ENCODE measurements at regions not wholly inside any gene's neighbourhood (a gene's known extent, or its start where the extent isn't known, plus 50 kb on each side); places are given as distances from the start of the nearest gene placed in this dataset.

DNA sequence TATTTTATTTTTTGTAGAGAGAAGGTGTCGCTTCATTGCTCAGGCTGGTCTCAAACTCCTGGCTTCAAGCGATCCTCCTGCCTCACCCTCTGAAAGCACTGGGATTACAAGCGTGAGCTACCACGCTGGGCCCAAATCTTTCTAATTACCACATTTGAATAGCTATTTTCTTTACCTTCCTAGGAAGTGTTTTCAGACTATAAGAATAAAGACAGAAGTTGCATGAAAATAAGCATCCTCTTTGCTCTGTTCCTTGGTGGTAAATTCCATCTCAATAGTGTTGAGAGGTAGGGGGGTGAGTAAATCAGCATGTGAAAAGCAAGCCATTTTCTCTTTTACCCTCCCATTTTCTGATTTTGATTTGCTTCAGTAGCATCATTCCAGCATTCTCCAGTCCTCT is 122.4 kb downstream of the LARP7 start:
- DNase-seq (no peak), ATAC-seq (ENCODE audit: low FRiP score) (no peak)
- Histone ChIP-seq H3K4me3 (ENCODE audit: low read length in 2 of 2) (no peak overlapping the region), H3K4me1 (ENCODE audit: control insufficient read depth in 1 of 2, insufficient read depth in 2 of 2, low read length in 2 of 2) (no peaks in the 10 kb centered on the region), H3K9me3 (ENCODE audit: control insufficient read depth, low read length) (no peaks in the 10 kb centered on the region), H3K27ac (ENCODE audit: low read depth in 1 of 2, low read length in 2 of 2) (no peak overlapping the region), H3K36me3 (ENCODE audit: control insufficient read depth in 1 of 2, insufficient read depth in 2 of 2, low read length in 1 of 2) (no peaks in the 10 kb centered on the region), H3K27me3 (ENCODE audit: control insufficient read depth in 1 of 2, insufficient read depth in 2 of 2, low read length in 1 of 2) (no peaks in the 10 kb centered on the region)
- 55 to 59% methylated on average over 4 of the region's 4 CpGs for WGBS, 2 donors
- intact Hi-C loops (cut with DNase I): no loop called here

DNA sequence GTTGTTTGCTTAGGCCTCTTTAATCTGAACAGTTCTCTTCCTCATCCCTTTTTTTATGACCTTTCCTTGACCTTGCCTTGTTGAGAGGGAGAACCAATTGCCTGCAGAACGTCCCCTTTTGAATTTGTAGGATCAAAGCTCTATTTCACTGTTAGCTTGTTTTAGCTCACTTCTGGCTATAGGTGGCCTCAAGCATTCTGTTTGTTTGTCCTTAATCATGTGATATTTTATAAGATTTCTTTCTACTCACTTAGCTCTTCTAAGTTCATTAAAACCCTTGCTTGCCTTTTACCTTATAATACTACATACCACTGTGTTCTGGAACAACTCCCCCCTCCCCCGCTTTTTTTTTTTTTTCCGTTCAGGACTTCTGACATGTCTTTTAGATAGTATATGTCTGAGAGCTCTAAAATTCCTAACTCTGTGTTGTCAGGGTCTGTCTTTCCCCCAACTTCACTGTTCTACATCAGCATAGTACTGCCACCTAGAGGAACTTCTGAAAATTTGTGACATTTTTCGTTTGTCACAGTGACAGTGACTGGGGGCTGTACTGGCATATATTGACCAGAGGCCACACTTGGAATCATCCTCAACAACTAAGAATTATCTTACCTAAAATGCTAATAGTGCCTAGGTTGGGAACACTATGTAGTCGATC is 128.5 kb downstream of the LARP7 start:
- H3K36me3 ChIP-seq (ENCODE audit: control insufficient read depth in 1 of 2, insufficient read depth in 2 of 2, low read length in 1 of 2): no peaks in the 10 kb centered on the region
- no peaks in the 10 kb centered on the region for H3K9me3 ChIP-seq (ENCODE audit: control insufficient read depth, low read length)
- 15 to 23% methylated on average over 5 of the region's 5 CpGs for WGBS, 2 donors
- intact Hi-C loops (cut with DNase I): loop anchor here (2.0 to 10.0 kb wide), 3 partner anchors 133 to 441 kb away; no protein-coding TSS in a partner anchor
- DNase-seq (no peak), ATAC-seq (ENCODE audit: low FRiP score) (no peak)
- H3K4me3 ChIP-seq (ENCODE audit: low read length in 2 of 2): no peak overlapping the region
- H3K4me1 ChIP-seq (ENCODE audit: control insufficient read depth in 1 of 2, insufficient read depth in 2 of 2, low read length in 2 of 2): no peaks in the 10 kb centered on the region
- H3K27me3 ChIP-seq (ENCODE audit: control insufficient read depth in 1 of 2, insufficient read depth in 2 of 2, low read length in 1 of 2): no peaks in the 10 kb centered on the region
- no peak overlapping the region for H3K27ac ChIP-seq (ENCODE audit: low read depth in 1 of 2, low read length in 2 of 2)

DNA sequence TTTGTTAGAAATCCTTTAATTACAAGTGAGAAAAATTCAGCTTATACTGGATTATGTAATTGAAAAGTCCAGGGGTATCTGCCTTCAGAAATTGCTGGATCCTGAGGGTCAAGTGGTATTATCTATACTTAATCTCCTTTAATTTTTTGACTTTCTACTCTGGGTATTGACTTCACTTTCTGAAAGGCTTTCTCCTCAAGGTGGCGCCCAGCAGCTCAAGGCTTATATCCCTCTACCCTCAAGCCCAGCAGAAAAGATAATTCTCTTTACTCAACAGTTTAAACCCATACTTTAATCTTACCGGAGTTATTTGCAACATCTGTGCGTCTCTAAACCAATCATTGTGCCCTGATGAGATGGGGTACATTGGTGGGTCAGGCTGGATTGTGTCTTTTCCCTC is 129.5 kb downstream of the LARP7 start:
- ATAC-seq (ENCODE audit: low FRiP score) (no peak), DNase-seq (no peak)
- WGBS, 2 donors: 42 to 49% methylated on average over 3 of the region's 3 CpGs
- H3K36me3 ChIP-seq (ENCODE audit: control insufficient read depth in 1 of 2, insufficient read depth in 2 of 2, low read length in 1 of 2): no peaks in the 10 kb centered on the region
- no peaks in the 10 kb centered on the region for H3K27me3 ChIP-seq (ENCODE audit: control insufficient read depth in 1 of 2, insufficient read depth in 2 of 2, low read length in 1 of 2)
- intact Hi-C loops (cut with DNase I): loop anchor here in 1 of 2 donors (5.0 to 10.0 kb wide), 2 partner anchors 171 to 442 kb away; no protein-coding TSS in a partner anchor
- H3K9me3 ChIP-seq (ENCODE audit: control insufficient read depth, low read length): no peaks in the 10 kb centered on the region
- no peak overlapping the region for H3K27ac ChIP-seq (ENCODE audit: low read depth in 1 of 2, low read length in 2 of 2)
- H3K4me1 ChIP-seq (ENCODE audit: control insufficient read depth in 1 of 2, insufficient read depth in 2 of 2, low read length in 2 of 2): no peaks in the 10 kb centered on the region
- H3K4me3 ChIP-seq (ENCODE audit: low read length in 2 of 2): no peak overlapping the region

DNA sequence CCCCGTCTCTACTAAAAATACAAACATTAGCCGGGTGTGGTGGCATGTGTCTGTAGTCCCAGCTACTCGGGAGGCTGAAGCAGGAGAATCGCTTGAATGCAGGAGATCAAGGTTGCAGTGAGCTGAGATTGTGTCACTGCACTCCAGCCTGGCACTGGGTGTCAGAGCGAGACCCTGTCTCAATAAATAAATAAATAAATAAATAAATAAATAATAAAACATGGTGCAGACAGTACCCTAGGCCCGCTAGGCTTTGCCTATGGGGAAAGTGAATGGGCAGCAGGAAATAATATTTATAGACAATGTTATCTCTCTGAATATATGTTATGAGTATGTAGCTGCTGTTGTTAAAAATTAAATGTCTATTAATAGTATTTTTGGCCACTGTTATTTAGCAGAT is 130.4 kb downstream of the LARP7 start:
- DNase-seq: no peak
- ATAC-seq (ENCODE audit: low FRiP score): no peak
- 81 to 88% methylated on average over 6 of the region's 6 CpGs for WGBS, 2 donors
- Histone ChIP-seq H3K27ac (ENCODE audit: low read depth in 1 of 2, low read length in 2 of 2) (no peak overlapping the region), H3K36me3 (ENCODE audit: control insufficient read depth in 1 of 2, insufficient read depth in 2 of 2, low read length in 1 of 2) (no peaks in the 10 kb centered on the region), H3K27me3 (ENCODE audit: control insufficient read depth in 1 of 2, insufficient read depth in 2 of 2, low read length in 1 of 2) (no peaks in the 10 kb centered on the region), H3K4me1 (ENCODE audit: control insufficient read depth in 1 of 2, insufficient read depth in 2 of 2, low read length in 2 of 2) (no peaks in the 10 kb centered on the region), H3K4me3 (ENCODE audit: low read length in 2 of 2) (no peak overlapping the region), H3K9me3 (ENCODE audit: control insufficient read depth, low read length) (no peaks in the 10 kb centered on the region)
- intact Hi-C loops (cut with DNase I): loop anchor here in 1 of 2 donors (5.0 to 10.0 kb wide), 2 partner anchors 170 to 443 kb away; no protein-coding TSS in a partner anchor

DNA sequence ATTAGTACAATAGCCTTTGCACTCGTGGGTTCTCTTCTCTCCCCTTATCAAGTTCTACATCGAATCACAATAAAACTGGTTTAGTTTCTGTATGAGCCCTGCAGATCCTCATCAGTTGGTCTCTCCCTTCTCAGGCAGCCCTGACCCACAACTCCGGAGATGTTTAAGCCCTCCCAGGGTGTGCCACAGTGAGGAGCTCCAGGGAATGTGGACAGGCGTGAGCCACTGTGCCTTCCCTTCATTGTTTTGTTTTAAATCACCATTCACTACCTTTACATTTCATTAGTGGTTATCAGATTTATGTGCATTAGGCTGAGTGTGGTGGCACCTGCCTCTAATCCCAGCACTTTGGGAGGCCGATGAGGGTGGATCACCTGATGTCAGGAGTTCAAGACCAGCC is 133.2 kb downstream of the LARP7 start:
- intact Hi-C loops (cut with DNase I): no loop called here
- no peak for DNase-seq

DNA sequence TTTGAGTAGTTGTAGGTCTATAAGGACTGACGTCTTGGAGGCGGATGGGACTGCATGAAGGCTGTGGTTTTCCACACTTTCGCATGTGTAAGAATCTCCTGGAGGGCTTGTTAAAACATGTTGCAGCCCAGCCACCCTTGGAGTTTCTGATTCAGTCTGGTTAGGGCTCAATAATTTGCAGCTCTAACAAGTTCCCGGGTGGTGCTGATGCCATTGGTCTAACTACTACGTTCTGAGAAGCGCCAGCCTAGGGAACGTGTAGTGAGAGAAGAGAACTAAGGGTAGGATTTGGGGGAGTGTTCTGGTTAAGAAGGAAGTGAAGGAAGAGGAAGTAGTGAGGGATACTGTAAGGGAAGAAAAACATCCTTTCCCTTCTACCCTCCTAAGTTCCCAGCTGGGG is 138.9 kb downstream of the LARP7 start:
- H3K27ac ChIP-seq (ENCODE audit: low read depth in 1 of 2, low read length in 2 of 2): no peak overlapping the region
- ATAC-seq (ENCODE audit: low FRiP score) (no peak), DNase-seq (no peak)
- no peaks in the 10 kb centered on the region for H3K4me1 ChIP-seq (ENCODE audit: control insufficient read depth in 1 of 2, insufficient read depth in 2 of 2, low read length in 2 of 2)
- no peaks in the 10 kb centered on the region for H3K36me3 ChIP-seq (ENCODE audit: control insufficient read depth in 1 of 2, insufficient read depth in 2 of 2, low read length in 1 of 2)
- H3K4me3 ChIP-seq (ENCODE audit: low read length in 2 of 2): no peak overlapping the region
- H3K9me3 ChIP-seq (ENCODE audit: control insufficient read depth, low read length): no peaks in the 10 kb centered on the region
- intact Hi-C loops (cut with DNase I): no loop called here
- no peaks in the 10 kb centered on the region for H3K27me3 ChIP-seq (ENCODE audit: control insufficient read depth in 1 of 2, insufficient read depth in 2 of 2, low read length in 1 of 2)
- 85 to 86% methylated on average over 7 of the region's 7 CpGs for WGBS, 2 donors

More for the DNA sequence above, 133.2 kb downstream of the LARP7 start:
- Histone ChIP-seq H3K36me3 (ENCODE audit: control insufficient read depth in 1 of 2, insufficient read depth in 2 of 2, low read length in 1 of 2) (no peaks in the 10 kb centered on the region), H3K4me3 (ENCODE audit: low read length in 2 of 2) (no peak overlapping the region), H3K27ac (ENCODE audit: low read depth in 1 of 2, low read length in 2 of 2) (no peak overlapping the region), H3K4me1 (ENCODE audit: control insufficient read depth in 1 of 2, insufficient read depth in 2 of 2, low read length in 2 of 2) (no peaks in the 10 kb centered on the region), H3K27me3 (ENCODE audit: control insufficient read depth in 1 of 2, insufficient read depth in 2 of 2, low read length in 1 of 2) (no peaks in the 10 kb centered on the region), H3K9me3 (ENCODE audit: control insufficient read depth, low read length) (no peaks in the 10 kb centered on the region)
- ATAC-seq (ENCODE audit: low FRiP score): no peak
- WGBS, 2 donors: 77 to 79% methylated on average over 5 of the region's 5 CpGs

DNA sequence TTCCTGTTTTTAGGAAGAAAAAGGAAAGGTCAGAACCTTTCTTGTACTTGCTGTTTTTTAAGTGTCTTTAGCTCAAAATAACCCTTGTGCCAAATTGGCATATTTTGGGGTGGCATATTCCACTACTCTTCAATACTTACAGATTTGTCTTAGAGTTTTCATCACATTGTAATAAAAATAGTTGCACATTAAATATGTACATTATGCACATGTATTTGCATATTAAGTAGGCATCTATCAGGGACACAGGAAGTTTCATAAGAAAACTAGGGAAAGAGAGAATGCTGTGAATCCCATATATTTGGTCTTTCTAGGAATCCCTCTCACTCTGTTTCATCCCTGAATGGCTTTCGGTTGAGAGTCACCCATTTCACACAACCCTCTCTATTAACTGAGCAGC is 139.6 kb downstream of the LARP7 start:
- H3K4me1 ChIP-seq (ENCODE audit: control insufficient read depth in 1 of 2, insufficient read depth in 2 of 2, low read length in 2 of 2): no peaks in the 10 kb centered on the region
- DNase-seq (no peak), ATAC-seq (ENCODE audit: low FRiP score) (no peak)
- 89 to 95% methylated on average over 1 of the region's 1 CpG for WGBS, 2 donors
- H3K27me3 ChIP-seq (ENCODE audit: control insufficient read depth in 1 of 2, insufficient read depth in 2 of 2, low read length in 1 of 2): no peaks in the 10 kb centered on the region
- H3K36me3 ChIP-seq (ENCODE audit: control insufficient read depth in 1 of 2, insufficient read depth in 2 of 2, low read length in 1 of 2): no peaks in the 10 kb centered on the region
- no peak overlapping the region for H3K27ac ChIP-seq (ENCODE audit: low read depth in 1 of 2, low read length in 2 of 2)
- intact Hi-C loops (cut with DNase I): no loop called here
- no peak overlapping the region for H3K4me3 ChIP-seq (ENCODE audit: low read length in 2 of 2)
- no peaks in the 10 kb centered on the region for H3K9me3 ChIP-seq (ENCODE audit: control insufficient read depth, low read length)

DNA sequence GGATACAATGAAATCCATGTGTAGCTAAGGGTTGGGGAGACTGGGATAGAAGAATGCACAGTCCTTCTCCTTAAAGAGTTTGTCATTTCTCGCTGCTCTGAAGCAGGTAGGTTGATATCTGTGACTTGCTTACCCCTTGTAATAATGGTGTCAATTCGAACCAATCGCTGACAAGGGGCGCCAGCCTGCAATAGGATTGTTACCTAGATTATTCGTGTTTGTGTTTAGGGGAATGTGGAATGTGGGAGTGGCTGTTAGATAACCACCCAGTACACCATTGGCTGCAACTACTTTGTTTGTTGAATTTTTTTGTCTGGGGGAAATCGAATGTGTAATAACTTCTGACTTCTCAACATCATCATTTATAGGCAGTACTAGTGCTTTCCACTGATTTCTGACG is 141.6 kb downstream of the LARP7 start:
- DNase-seq: no peak
- no peaks in the 10 kb centered on the region for H3K27me3 ChIP-seq (ENCODE audit: control insufficient read depth in 1 of 2, insufficient read depth in 2 of 2, low read length in 1 of 2)
- H3K36me3 ChIP-seq (ENCODE audit: control insufficient read depth in 1 of 2, insufficient read depth in 2 of 2, low read length in 1 of 2): no peaks in the 10 kb centered on the region
- H3K4me3 ChIP-seq (ENCODE audit: low read length in 2 of 2): no peak overlapping the region
- H3K9me3 ChIP-seq (ENCODE audit: control insufficient read depth, low read length): no peaks in the 10 kb centered on the region
- intact Hi-C loops (cut with DNase I): no loop called here
- H3K27ac ChIP-seq (ENCODE audit: low read depth in 1 of 2, low read length in 2 of 2): no peak overlapping the region
- 83 to 89% methylated on average over 7 of the region's 7 CpGs for WGBS, 2 donors
- no peak for ATAC-seq (ENCODE audit: low FRiP score)
- H3K4me1 ChIP-seq (ENCODE audit: control insufficient read depth in 1 of 2, insufficient read depth in 2 of 2, low read length in 2 of 2): no peaks in the 10 kb centered on the region

DNA sequence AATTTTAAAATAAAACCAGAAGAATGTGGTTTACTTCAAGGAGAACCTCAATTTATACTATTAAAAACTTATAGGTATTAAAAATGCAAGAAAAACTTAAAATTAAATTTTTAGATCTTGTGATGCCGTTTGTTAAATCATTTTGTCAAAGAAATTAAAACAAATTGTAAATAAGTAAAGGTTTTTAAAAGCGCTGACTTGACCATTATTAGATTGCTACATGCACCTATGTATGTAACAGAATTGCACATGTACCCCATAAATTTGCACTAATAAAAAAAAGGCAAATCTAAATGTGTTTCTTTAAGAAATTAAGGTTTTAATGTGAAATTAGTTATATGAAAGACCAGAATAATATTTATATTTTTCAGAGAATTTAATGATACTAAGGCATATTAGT is 156.1 kb downstream of the LARP7 start:
- DNase-seq (no peak), ATAC-seq (ENCODE audit: low FRiP score) (no peak)
- no peaks in the 10 kb centered on the region for H3K36me3 ChIP-seq (ENCODE audit: control insufficient read depth in 1 of 2, insufficient read depth in 2 of 2, low read length in 1 of 2)
- 66 to 67% methylated on average over 2 of the region's 2 CpGs for WGBS, 2 donors
- intact Hi-C loops (cut with DNase I): no loop called here
- H3K4me3 ChIP-seq (ENCODE audit: low read length in 2 of 2): no peak overlapping the region
- no peaks in the 10 kb centered on the region for H3K4me1 ChIP-seq (ENCODE audit: control insufficient read depth in 1 of 2, insufficient read depth in 2 of 2, low read length in 2 of 2)
- H3K9me3 ChIP-seq (ENCODE audit: control insufficient read depth, low read length): no peaks in the 10 kb centered on the region
- H3K27me3 ChIP-seq (ENCODE audit: control insufficient read depth in 1 of 2, insufficient read depth in 2 of 2, low read length in 1 of 2): no peaks in the 10 kb centered on the region
- H3K27ac ChIP-seq (ENCODE audit: low read depth in 1 of 2, low read length in 2 of 2): no peak overlapping the region

Data from aorta (tissue), 5 donors.